GM10266 (cell line): ENCODE measurements at regions not wholly inside any gene's neighbourhood (a gene's known extent, or its start where the extent isn't known, plus 50 kb on each side); places are given as distances from the start of the nearest gene placed in this dataset.
"Not testable (repeated sequence)": the region's sequence is repeated elsewhere in the genome, so short reads cannot be mapped to it uniquely, and the experiment has no call there.

Source experiments
- DNase-seq: peaks from one replicate; pipeline ENCODE4 v3.0.0; 2012; ENCODE audit errors: extremely low spot score
- CTCF ChIP-seq: IDR thresholded peaks from 2 replicates; pipeline ENCODE4 v1.5.1; 2012; ENCODE audit warnings: mild to moderate bottlenecking, low read depth; ENCODE audit not compliant: control insufficient read depth, insufficient read depth; ENCODE audit errors: missing control alignments

GRCh38 chrX:138082896-138083295 is 517.0 kb downstream of the ZIC3 start:
- TF ChIP-seq CTCF = no peak
- DNase-seq = no peak

- not testable (repeated sequence) for DNase-seq
Measured at GRCh38 chrX:138110910-138111309, 545.0 kb downstream of the ZIC3 start.

- no peak for TF ChIP-seq CTCF
- DNase-seq = no peak
Measured at GRCh38 chrX:138127314-138127713, 561.4 kb downstream of the ZIC3 start.

- DNase-seq = peak; percentile 10
- TF ChIP-seq CTCF = peak; percentile 66
Measured at GRCh38 chrX:138128027-138128671, 562.2 kb downstream of the ZIC3 start.

GRCh38 chrX:138150709-138151108 is 560.8 kb downstream of the FGF13 start:
- peak; percentile 2 for DNase-seq
- TF ChIP-seq CTCF = no peak

- no peak for TF ChIP-seq CTCF
- DNase-seq = no peak
Measured at GRCh38 chrX:138157850-138158249, 553.7 kb downstream of the FGF13 start.

GRCh38 chrX:138191998-138192397 is 519.5 kb downstream of the FGF13 start:
- no peak for DNase-seq
- TF ChIP-seq CTCF = peak; percentile 30

- DNase-seq = no peak
- no peak for TF ChIP-seq CTCF
Measured at GRCh38 chrX:138229718-138230117, 481.8 kb downstream of the FGF13 start.
